ENCODE measurements at regions not wholly inside any gene's neighbourhood (a gene's known extent, or its start where the extent isn't known, plus 50 kb on each side); places are given as distances from the start of the nearest gene placed in this dataset.

DNA sequence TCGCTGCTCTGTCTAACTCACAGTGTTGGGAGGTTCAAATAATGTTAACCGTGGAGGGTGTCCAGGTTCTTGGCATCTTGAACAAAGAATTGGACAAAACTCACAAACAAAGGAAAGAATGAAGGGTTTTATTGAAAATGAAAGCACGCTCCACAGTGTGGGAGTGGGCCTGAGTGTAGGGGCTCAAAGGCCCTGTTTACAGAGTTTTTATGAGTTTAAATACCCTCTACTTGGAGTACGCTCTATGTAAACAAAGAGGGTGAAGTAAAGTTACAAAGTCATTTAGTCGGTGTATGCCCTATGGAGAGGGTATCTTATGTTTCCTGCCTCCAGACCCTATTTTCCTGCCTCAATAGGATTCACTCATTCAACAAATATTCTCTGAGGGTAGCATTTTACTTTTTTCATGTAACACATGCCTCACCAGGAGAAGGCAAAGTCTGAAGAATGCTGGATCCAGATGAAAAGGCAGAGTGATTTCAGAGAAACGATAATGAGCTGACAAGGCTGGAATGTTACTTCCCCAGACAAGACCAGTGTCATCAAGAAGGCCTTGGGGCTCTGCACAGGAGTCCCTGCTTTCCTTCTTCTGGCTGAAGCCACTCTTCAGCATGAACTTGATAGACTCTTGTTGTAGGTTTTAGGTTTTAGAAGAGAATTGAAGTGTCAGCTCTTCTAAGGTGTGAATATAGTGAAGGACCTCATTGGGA lies 163.6 kb downstream of the FAM43A start:
- POLR2A ChIA-PET = no interaction called here

DNA sequence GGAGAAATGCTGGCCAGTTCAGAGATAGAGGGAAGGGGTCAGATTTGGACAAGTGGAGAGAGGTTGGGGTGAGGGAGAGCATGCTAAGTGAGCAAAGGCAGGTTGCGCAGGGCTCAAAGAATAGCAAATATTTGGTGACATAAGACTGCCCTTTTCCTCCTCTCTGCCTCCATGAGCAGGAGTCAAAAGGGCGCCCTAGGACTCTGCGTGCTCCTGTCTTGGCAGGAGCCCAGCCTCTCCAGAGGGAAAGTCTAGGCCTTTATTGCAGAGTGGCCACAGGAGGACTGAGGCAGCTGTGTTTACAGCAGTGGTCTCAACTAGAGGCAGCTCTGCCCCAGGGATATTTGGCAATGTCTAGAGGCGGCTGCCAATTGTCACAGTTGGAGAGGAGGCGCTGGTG lies 165.6 kb downstream of the FAM43A start:
- DNase-seq (ENCODE audit: low read depth, low spot score) = no peak
- POLR2A ChIA-PET = no interaction called here
- CTCF ChIA-PET = no interaction called here

More for the DNA sequence above, 163.6 kb downstream of the FAM43A start:
- TF ChIP-seq, protein P1, sequence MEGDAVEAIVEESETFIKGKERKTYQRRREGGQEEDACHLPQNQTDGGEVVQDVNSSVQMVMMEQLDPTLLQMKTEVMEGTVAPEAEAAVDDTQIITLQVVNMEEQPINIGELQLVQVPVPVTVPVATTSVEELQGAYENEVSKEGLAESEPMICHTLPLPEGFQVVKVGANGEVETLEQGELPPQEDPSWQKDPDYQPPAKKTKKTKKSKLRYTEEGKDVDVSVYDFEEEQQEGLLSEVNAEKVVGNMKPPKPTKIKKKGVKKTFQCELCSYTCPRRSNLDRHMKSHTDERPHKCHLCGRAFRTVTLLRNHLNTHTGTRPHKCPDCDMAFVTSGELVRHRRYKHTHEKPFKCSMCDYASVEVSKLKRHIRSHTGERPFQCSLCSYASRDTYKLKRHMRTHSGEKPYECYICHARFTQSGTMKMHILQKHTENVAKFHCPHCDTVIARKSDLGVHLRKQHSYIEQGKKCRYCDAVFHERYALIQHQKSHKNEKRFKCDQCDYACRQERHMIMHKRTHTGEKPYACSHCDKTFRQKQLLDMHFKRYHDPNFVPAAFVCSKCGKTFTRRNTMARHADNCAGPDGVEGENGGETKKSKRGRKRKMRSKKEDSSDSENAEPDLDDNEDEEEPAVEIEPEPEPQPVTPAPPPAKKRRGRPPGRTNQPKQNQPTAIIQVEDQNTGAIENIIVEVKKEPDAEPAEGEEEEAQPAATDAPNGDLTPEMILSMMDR (IDR thresholded peaks at IDR 0.05; ENCODE audit: low read depth, low read length) = no peak
- Histone ChIP-seq H3K27ac (ENCODE audit: low read depth, low read length) (no peak overlapping the region), H3K9me3 (ENCODE audit: control insufficient read depth, insufficient read depth, low read length) (no peaks in the 10 kb centered on the region; the same call in 1 of the 2 replicates), H3K27me3 (ENCODE audit: control insufficient read depth, insufficient read depth, low read length) (peaks cover 5% of the 10 kb centered on the region), H3K4me3 (ENCODE audit: low read depth, low read length) (no peak overlapping the region)
- DNase-seq (ENCODE audit: low read depth, low spot score) = no peak
- CTCF ChIA-PET = no interaction called here

DNA sequence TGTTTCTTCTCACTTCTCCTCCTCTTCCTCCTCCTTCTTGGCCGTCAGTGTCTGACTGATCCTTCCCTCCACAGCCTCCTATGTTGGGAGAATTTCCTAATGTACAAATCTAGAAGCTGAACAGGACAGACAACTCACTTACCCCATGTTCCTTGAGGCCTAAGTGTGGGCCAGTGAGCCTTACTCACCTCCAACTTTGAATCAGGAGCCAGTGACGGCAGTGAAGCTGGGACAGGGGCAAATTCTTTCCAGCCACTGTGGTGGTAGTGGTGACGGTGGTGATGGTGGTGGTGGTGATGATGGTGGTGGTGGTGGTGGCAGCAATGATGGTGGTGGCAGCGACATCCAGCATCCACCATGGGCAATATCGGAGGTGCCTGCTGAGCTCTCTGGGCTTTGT lies 166.3 kb downstream of the FAM43A start:
- TF ChIP-seq, protein P1 (IDR thresholded peaks at IDR 0.05; ENCODE audit: low read depth, low read length) = no peak
- DNase-seq (ENCODE audit: low read depth, low spot score) = no peak
- Histone ChIP-seq H3K27me3 (ENCODE audit: control insufficient read depth, insufficient read depth, low read length) (peaks cover 5% of the 10 kb centered on the region), H3K4me3 (ENCODE audit: low read depth, low read length) (no peak overlapping the region), H3K9me3 (ENCODE audit: control insufficient read depth, insufficient read depth, low read length) (no peaks in the 10 kb centered on the region; the same call in 1 of the 2 replicates), H3K27ac (ENCODE audit: low read depth, low read length) (no peak overlapping the region)
- POLR2A ChIA-PET = no interaction called here
- CTCF ChIA-PET = interaction anchor here (0.8 kb wide), 1 partner anchor 255 kb away, joined by 3 read pairs; no protein-coding TSS in a partner anchor

More for the DNA sequence above, 165.6 kb downstream of the FAM43A start:
- H3K4me3 ChIP-seq (ENCODE audit: low read depth, low read length) = no peak overlapping the region
- TF ChIP-seq, protein P1 (IDR thresholded peaks at IDR 0.05; ENCODE audit: low read depth, low read length) = no peak
- no peak overlapping the region for H3K27ac ChIP-seq (ENCODE audit: low read depth, low read length)
- no peaks in the 10 kb centered on the region; the same call in 1 of the 2 replicates for H3K9me3 ChIP-seq (ENCODE audit: control insufficient read depth, insufficient read depth, low read length)
- H3K27me3 ChIP-seq (ENCODE audit: control insufficient read depth, insufficient read depth, low read length) = peaks cover 5% of the 10 kb centered on the region

DNA sequence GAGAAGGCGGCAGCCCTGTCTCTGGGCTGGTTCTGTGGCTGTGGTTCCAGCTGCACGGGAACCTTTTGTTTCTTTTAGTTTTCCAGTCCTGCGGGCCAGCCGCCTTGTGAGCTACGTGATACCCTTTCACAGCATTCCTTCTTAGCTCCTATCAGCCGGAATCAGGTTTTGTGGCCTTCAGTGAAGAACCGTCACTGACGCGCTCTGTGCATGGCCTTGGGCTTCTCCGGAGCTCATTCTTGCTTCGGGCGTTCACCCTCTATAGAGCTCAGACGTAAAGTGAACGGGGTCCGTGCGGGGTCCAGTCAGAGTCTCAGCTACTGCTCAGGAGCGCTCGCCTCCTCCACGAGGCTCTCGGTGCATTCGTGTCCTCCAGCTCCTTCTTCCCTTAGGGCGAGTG lies 166.7 kb downstream of the FAM43A start:
- CTCF ChIA-PET = interaction anchor here (0.8 kb wide), 1 partner anchor 254 kb away, joined by 3 read pairs; no protein-coding TSS in a partner anchor

More for the DNA sequence above, 166.7 kb downstream of the FAM43A start:
- H3K4me3 ChIP-seq (ENCODE audit: low read depth, low read length) = no peak overlapping the region
- TF ChIP-seq, protein P1 (IDR thresholded peaks at IDR 0.05; ENCODE audit: low read depth, low read length) = no peak
- POLR2A ChIA-PET = no interaction called here
- no peak overlapping the region for H3K27ac ChIP-seq (ENCODE audit: low read depth, low read length)
- DNase-seq (ENCODE audit: low read depth, low spot score) = no peak
- H3K27me3 ChIP-seq (ENCODE audit: control insufficient read depth, insufficient read depth, low read length) = peaks cover 5% of the 10 kb centered on the region
- no peaks in the 10 kb centered on the region; the same call in 1 of the 2 replicates for H3K9me3 ChIP-seq (ENCODE audit: control insufficient read depth, insufficient read depth, low read length)

Data from AG04450 (cell line).